OCI-LY7 (cell line): ENCODE measurements at regions not wholly inside any gene's neighbourhood (a gene's known extent, or its start where the extent isn't known, plus 50 kb on each side); places are given as distances from the start of the nearest gene placed in this dataset.

Experiments
- EZH2phosphoT487 ChIP-seq: fragments of 200-600 bp; sonication (generic); IDR thresholded peaks from 2 replicates; pipeline ENCODE4 v1.6.1; 2018; ENCODE audit warnings: low read depth, borderline replicate concordance, mild to moderate bottlenecking, mixed run types, antibody characterized with exemption, low read length, moderate library complexity, mixed read lengths
- TF ChIP-seq, protein P1 (sequence below): fragments of 200-600 bp; sonication (generic); conservative IDR thresholded peaks from 2 replicates; pipeline ENCODE4 v1.5.1; 2014; ENCODE audit warnings: mild to moderate bottlenecking, antibody characterized with exemption, low read length, moderate library complexity, mixed read lengths

DNA sequence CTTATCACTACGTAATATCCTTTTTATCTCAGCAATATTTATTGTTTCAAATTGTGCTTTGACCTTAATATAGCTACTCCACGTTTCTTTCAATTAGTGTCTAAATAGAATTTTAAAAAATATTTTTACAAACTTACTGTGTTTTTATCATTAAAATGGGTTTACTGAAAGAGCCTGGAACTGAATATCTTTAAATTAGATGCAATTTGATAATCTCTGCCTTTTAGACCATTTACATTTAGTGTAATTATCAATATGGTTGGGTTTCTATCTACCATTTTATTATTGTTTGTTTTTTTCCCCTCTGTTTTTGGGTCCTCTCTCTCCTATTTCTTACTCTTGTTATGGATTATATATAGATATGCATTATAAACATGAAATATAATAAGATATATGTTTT is 327.8 kb downstream of the IRX2 start:
- TF ChIP-seq, protein P1, sequence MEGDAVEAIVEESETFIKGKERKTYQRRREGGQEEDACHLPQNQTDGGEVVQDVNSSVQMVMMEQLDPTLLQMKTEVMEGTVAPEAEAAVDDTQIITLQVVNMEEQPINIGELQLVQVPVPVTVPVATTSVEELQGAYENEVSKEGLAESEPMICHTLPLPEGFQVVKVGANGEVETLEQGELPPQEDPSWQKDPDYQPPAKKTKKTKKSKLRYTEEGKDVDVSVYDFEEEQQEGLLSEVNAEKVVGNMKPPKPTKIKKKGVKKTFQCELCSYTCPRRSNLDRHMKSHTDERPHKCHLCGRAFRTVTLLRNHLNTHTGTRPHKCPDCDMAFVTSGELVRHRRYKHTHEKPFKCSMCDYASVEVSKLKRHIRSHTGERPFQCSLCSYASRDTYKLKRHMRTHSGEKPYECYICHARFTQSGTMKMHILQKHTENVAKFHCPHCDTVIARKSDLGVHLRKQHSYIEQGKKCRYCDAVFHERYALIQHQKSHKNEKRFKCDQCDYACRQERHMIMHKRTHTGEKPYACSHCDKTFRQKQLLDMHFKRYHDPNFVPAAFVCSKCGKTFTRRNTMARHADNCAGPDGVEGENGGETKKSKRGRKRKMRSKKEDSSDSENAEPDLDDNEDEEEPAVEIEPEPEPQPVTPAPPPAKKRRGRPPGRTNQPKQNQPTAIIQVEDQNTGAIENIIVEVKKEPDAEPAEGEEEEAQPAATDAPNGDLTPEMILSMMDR = no peak
- no peak for TF ChIP-seq EZH2phosphoT487
